H9 (cell line): ENCODE measurements at regions not wholly inside any gene's neighbourhood (a gene's known extent, or its start where the extent isn't known, plus 50 kb on each side); places are given as distances from the start of the nearest gene placed in this dataset.

ENCODE experiments used
- DNase-seq: peaks from one replicate; pipeline ENCODE4 v3.0.0-alpha.2; 2017
- H2AFZ ChIP-seq: one replicate; pipeline ENCODE4 v1.6.1; 2013; ENCODE audit warnings: mild to moderate bottlenecking, low read length, control low read depth, moderate library complexity
- H2AK5ac ChIP-seq: 2 replicates; pipeline ENCODE4 v1.6.1; 2013; ENCODE audit warnings: low read length, control low read depth, mixed read lengths; ENCODE audit not compliant: insufficient read length
- H2BK120ac ChIP-seq: one replicate; pipeline ENCODE4 v1.6.1; 2013; ENCODE audit warnings: low read depth, mild to moderate bottlenecking, low read length, control low read depth, inconsistent platforms; ENCODE audit not compliant: poor library complexity, severe bottlenecking
- H2BK12ac ChIP-seq: 2 replicates; pipeline ENCODE4 v1.6.1; 2013; ENCODE audit warnings: low read length, control low read depth, mixed read lengths, low read depth; ENCODE audit not compliant: insufficient read length
- H2BK15ac ChIP-seq: 2 replicates; pipeline ENCODE4 v1.6.1; 2013; ENCODE audit warnings: low read depth, low read length, control low read depth
- H2BK20ac ChIP-seq: one replicate; pipeline ENCODE4 v1.6.1; 2013; ENCODE audit warnings: low read depth, mild to moderate bottlenecking, low read length, control low read depth, inconsistent platforms; ENCODE audit not compliant: poor library complexity, severe bottlenecking
- H2BK5ac ChIP-seq: 2 replicates; pipeline ENCODE4 v1.6.1; 2013; ENCODE audit warnings: low read length, control low read depth, mixed read lengths; ENCODE audit not compliant: insufficient read length
- H3K14ac ChIP-seq: 2 replicates; pipeline ENCODE4 v1.6.1; 2013; ENCODE audit warnings: low read length, control low read depth; ENCODE audit not compliant: insufficient read depth
- H3K18ac ChIP-seq: 2 replicates; pipeline ENCODE4 v1.6.1; 2013; ENCODE audit warnings: low read depth, mild to moderate bottlenecking, mixed read lengths, low read length, control low read depth; ENCODE audit not compliant: insufficient read length
- H3K23ac ChIP-seq: 2 replicates; pipeline ENCODE4 v1.6.1; 2013; ENCODE audit warnings: low read length, control low read depth, mixed read lengths, low read depth; ENCODE audit not compliant: insufficient read length
- H3K23me2 ChIP-seq: 2 replicates; pipeline ENCODE4 v1.6.1; 2013; ENCODE audit warnings: low read depth, mild to moderate bottlenecking, mixed read lengths, low read length, control low read depth; ENCODE audit not compliant: insufficient read length, poor library complexity, severe bottlenecking
- H3K27ac ChIP-seq: 2 replicates; pipeline ENCODE4 v1.5.1; 2013; ENCODE audit warnings: low read length, control low read depth, mixed read lengths, low read depth; ENCODE audit not compliant: insufficient read length
- H3K27me3 ChIP-seq: 2 replicates; pipeline ENCODE4 v1.6.1; 2013; ENCODE audit warnings: low read length, control low read depth, inconsistent platforms; ENCODE audit not compliant: insufficient read depth
- H3K4ac ChIP-seq: 2 replicates; pipeline ENCODE4 v1.6.1; 2013; ENCODE audit warnings: low read depth, mild to moderate bottlenecking, control low read depth, inconsistent platforms, low read length, moderate library complexity
- H3K4me1 ChIP-seq: 2 replicates; pipeline ENCODE4 v1.6.1; 2013; ENCODE audit warnings: low read length, control low read depth, inconsistent platforms; ENCODE audit not compliant: insufficient read depth
- H3K4me2 ChIP-seq: 2 replicates; pipeline ENCODE4 v1.6.1; 2013; ENCODE audit warnings: low read length, control low read depth, mixed read lengths; ENCODE audit not compliant: insufficient read length, insufficient read depth
- H3K56ac ChIP-seq: 2 replicates; pipeline ENCODE4 v1.6.1; 2013; ENCODE audit warnings: low read depth, mild to moderate bottlenecking, mixed read lengths, low read length, control low read depth; ENCODE audit not compliant: insufficient read length
- H3K79me1 ChIP-seq: 2 replicates; pipeline ENCODE4 v1.6.1; 2013; ENCODE audit warnings: low read depth, mild to moderate bottlenecking, moderate library complexity, low read length, control low read depth, inconsistent platforms; ENCODE audit not compliant: insufficient read depth, poor library complexity, severe bottlenecking
- H3K79me2 ChIP-seq: 2 replicates; pipeline ENCODE4 v1.6.1; 2013; ENCODE audit warnings: low read length, control low read depth, inconsistent platforms; ENCODE audit not compliant: insufficient read depth
- H3K9ac ChIP-seq: 2 replicates; pipeline ENCODE4 v1.6.1; 2013; ENCODE audit warnings: low read length, control low read depth, mixed read lengths; ENCODE audit not compliant: insufficient read length; ENCODE audit errors: extremely low read depth
- H3K9me3 ChIP-seq: one replicate; pipeline ENCODE4 v1.6.1; 2013; ENCODE audit warnings: low read depth, low read length, inconsistent platforms; ENCODE audit not compliant: control insufficient read depth
- H3T11ph ChIP-seq: one replicate; pipeline ENCODE4 v1.6.1; 2013; ENCODE audit warnings: mild to moderate bottlenecking, low read length, control low read depth, inconsistent platforms
- H4K20me1 ChIP-seq: one replicate; pipeline ENCODE4 v1.6.1; 2013; ENCODE audit not compliant: control insufficient read depth, insufficient read length, insufficient read depth
- H4K5ac ChIP-seq: 2 replicates; pipeline ENCODE4 v1.6.1; 2013; ENCODE audit warnings: low read depth, mild to moderate bottlenecking, mixed read lengths, low read length, control low read depth; ENCODE audit not compliant: insufficient read length
- H4K8ac ChIP-seq: replicated peaks from 2 replicates; pipeline ENCODE4 v1.6.1; 2013; ENCODE audit warnings: low read length, control low read depth, mixed read lengths, low read depth; ENCODE audit not compliant: insufficient read length
- H4K91ac ChIP-seq: 2 replicates; pipeline ENCODE4 v1.6.1; 2013; ENCODE audit warnings: low read depth, mild to moderate bottlenecking, moderate library complexity, mixed read lengths, low read length, control low read depth; ENCODE audit not compliant: insufficient read length
- H3K27ac Mint-ChIP-seq, 3 experiments: 2 replicates in 2 of 3; 3 replicates in 1 of 3; pipeline ENCODE4 v1.8.0; 2020 to 2021; ENCODE audit warnings: mixed read lengths in 3 of 3, mild to moderate bottlenecking in 1 of 3, moderate library complexity in 1 of 3
- H3K27me3 Mint-ChIP-seq: 2 replicates; pipeline ENCODE4 v1.8.0; 2021; ENCODE audit warnings: low read depth, mild to moderate bottlenecking, moderate library complexity, mixed read lengths
- H3K36me3 Mint-ChIP-seq, 3 experiments: 2 replicates in 2 of 3; 3 replicates in 1 of 3; pipeline ENCODE4 v1.8.0; 2020 to 2021; ENCODE audit warnings: low read depth in 3 of 3, mixed read lengths in 3 of 3; ENCODE audit not compliant: insufficient read depth in 1 of 3
- H3K4me1 Mint-ChIP-seq, 2 experiments: 2 replicates each; pipeline ENCODE4 v1.8.0; 2020; ENCODE audit warnings: mixed read lengths in 2 of 2
- H3K4me3 Mint-ChIP-seq, 2 experiments: 2 replicates in 1 of 2; 3 replicates in 1 of 2; pipeline ENCODE4 v1.8.0; 2020 to 2021; ENCODE audit warnings: mild to moderate bottlenecking in 2 of 2, mixed read lengths in 2 of 2, moderate library complexity in 1 of 2
- H3K9me3 Mint-ChIP-seq, 2 experiments: 2 replicates in 1 of 2; 3 replicates in 1 of 2; pipeline ENCODE4 v1.8.0; 2020; ENCODE audit warnings: mild to moderate bottlenecking in 2 of 2, mixed read lengths in 2 of 2, moderate library complexity in 1 of 2
- CTCF ChIP-seq: fragments of 200-600 bp; sonication (generic); conservative IDR thresholded peaks from 3 replicates; pipeline ENCODE4 v1.8.0; 2021; ENCODE audit warnings: antibody characterized with exemption, mild to moderate bottlenecking
- WGBS: extraction: QIAGEN DNeasy Blood & Tissue Kit; methylation state at CpG from one replicate; pipeline ENCODE4 v1.1.7; 2013; ENCODE audit warnings: missing lambda C conversion rate, low lambda C conversion rate, mixed read lengths; ENCODE audit not compliant: insufficient read length; ENCODE audit errors: extremely low coverage; 5-methylcytosine and 5-hydroxymethylcytosine counted together

- Mint-ChIP-seq H3K4me3 (no peak overlapping the region), H3K27ac (no peak overlapping the region), H3K27me3 (peaks cover 36% of the 10 kb centered on the region), H3K36me3 (no peaks in the 10 kb centered on the region), H3K9me3 (no peaks in the 10 kb centered on the region), H3K4me1 (peaks cover 17 to 23% of the 10 kb centered on the region in 2 experiments)
- H3T11ph ChIP-seq: no peak overlapping the region
- peak; percentile 67 for TF ChIP-seq CTCF
- no peaks in the 10 kb centered on the region for H4K20me1 ChIP-seq
- no peak overlapping the region for H3K23ac ChIP-seq
- no peak overlapping the region for H2AFZ ChIP-seq
- peak; percentile 33 for DNase-seq
- H3K18ac ChIP-seq: no peak overlapping the region
- H2BK5ac ChIP-seq: no peak overlapping the region
- H3K27ac ChIP-seq: no peak overlapping the region
- no peak overlapping the region for H3K9ac ChIP-seq
- H3K79me1 ChIP-seq: no peaks in the 10 kb centered on the region
- no peak overlapping the region for H2BK12ac ChIP-seq
- no peaks in the 10 kb centered on the region for H3K4me1 ChIP-seq
- H3K56ac ChIP-seq: no peak overlapping the region
- H3K9me3 ChIP-seq: no peaks in the 10 kb centered on the region
- no CpG with 5 or more reads among the region's 1 CpG for whole genome bisulfite sequencing
- H2BK120ac ChIP-seq: no peak overlapping the region
- H3K27me3 ChIP-seq: peaks cover 4% of the 10 kb centered on the region; the same call in 1 of the 2 replicates
- no peak overlapping the region for H3K14ac ChIP-seq
- no peak overlapping the region for H4K5ac ChIP-seq
- peaks cover 6% of the 10 kb centered on the region for H3K23me2 ChIP-seq
- no peaks in the 10 kb centered on the region for H3K79me2 ChIP-seq
- no peak overlapping the region for H4K8ac ChIP-seq
- H3K4me2 ChIP-seq: no peak overlapping the region
- no peak overlapping the region for H2BK15ac ChIP-seq
- no peak overlapping the region for H4K91ac ChIP-seq
- H3K4ac ChIP-seq: no peak overlapping the region
- H2AK5ac ChIP-seq: no peak overlapping the region
- H2BK20ac ChIP-seq: no peak overlapping the region
Observed at GRCh38 chr6:165858586-165858985, 195.5 kb upstream of the PDE10A start.
